GM21390 (cell line): ENCODE measurements at regions not wholly inside any gene's neighbourhood (a gene's known extent, or its start where the extent isn't known, plus 50 kb on each side); places are given as distances from the start of the nearest gene placed in this dataset.

ENCODE experiments used
- ATAC-seq: cut with Tn5 transposase; IDR thresholded peaks from one replicate; pipeline ENCODE4 v1.9.1; 2021; ENCODE audit not compliant: unreplicated experiment

- ATAC-seq: no peak
Observed at GRCh38 chr2:222146488-222146887, 152.3 kb downstream of the PAX3 start.

- ATAC-seq: no peak
Observed at GRCh38 chr2:222142027-222142426, 156.8 kb downstream of the PAX3 start.

GRCh38 chr2:222136106-222136630, 162.6 kb downstream of the PAX3 start:
- ATAC-seq: no peak

GRCh38 chr2:222134654-222135053, 164.1 kb downstream of the PAX3 start:
- no peak for ATAC-seq

- ATAC-seq: no peak
Observed at GRCh38 chr2:222133897-222134296, 164.9 kb downstream of the PAX3 start.

GRCh38 chr2:222130855-222131254, 167.9 kb downstream of the PAX3 start:
- no peak for ATAC-seq

GRCh38 chr2:222127660-222128059, 171.1 kb downstream of the PAX3 start:
- ATAC-seq: no peak

- no peak for ATAC-seq
Observed at GRCh38 chr2:222120933-222121332, 177.9 kb downstream of the PAX3 start.

GRCh38 chr2:222115296-222115695, 183.5 kb downstream of the PAX3 start:
- no peak for ATAC-seq

GRCh38 chr2:222108957-222109585, 189.7 kb downstream of the PAX3 start:
- ATAC-seq: no peak

GRCh38 chr2:222108497-222108896, 190.3 kb downstream of the PAX3 start:
- ATAC-seq: no peak

GRCh38 chr2:222105046-222105445, 193.8 kb downstream of the PAX3 start:
- no peak for ATAC-seq

- ATAC-seq: no peak
Observed at GRCh38 chr2:222102575-222103349, 196.0 kb downstream of the PAX3 start.

GRCh38 chr2:222100704-222101699, 197.8 kb downstream of the PAX3 start:
- ATAC-seq: no peak

- ATAC-seq: no peak
Observed at GRCh38 chr2:222088561-222088960, 210.2 kb downstream of the PAX3 start.

- no peak for ATAC-seq
Observed at GRCh38 chr2:222087998-222088397, 210.8 kb downstream of the PAX3 start.

GRCh38 chr2:222082201-222082600, 216.6 kb downstream of the PAX3 start:
- ATAC-seq: no peak

GRCh38 chr2:222080141-222080540, 218.7 kb downstream of the PAX3 start:
- no peak for ATAC-seq

- ATAC-seq: no peak
Observed at GRCh38 chr2:222076973-222077690, 221.7 kb downstream of the PAX3 start.

- no peak for ATAC-seq
Observed at GRCh38 chr2:222074674-222075073, 224.1 kb downstream of the PAX3 start.

GRCh38 chr2:222071911-222072310, 226.9 kb downstream of the PAX3 start:
- ATAC-seq: no peak
